SK-N-SH (cell line): ENCODE measurements at regions not wholly inside any gene's neighbourhood (a gene's known extent, or its start where the extent isn't known, plus 50 kb on each side); places are given as distances from the start of the nearest gene placed in this dataset.
"Not testable (repeated sequence)": the region's sequence is repeated elsewhere in the genome, so short reads cannot be mapped to it uniquely, and the experiment has no call there.

ENCODE experiments used
- CTCF ChIA-PET: fragments of 300-600, 350-600 bp; formaldehyde crosslinking; extraction: SDS; loops from one replicate; lab custom pipeline; 2021; lab: Yijun Ruan, JAX
- POLR2A ChIA-PET: fragments of 350-600 bp; sonication (Branson Sonifier 250); formaldehyde crosslinking; extraction: SDS; loops from one replicate; lab custom pipeline; 2020; ENCODE audit warnings: antibody characterized with exemption, inconsistent platforms; lab: Yijun Ruan, JAX
- DNase-seq: peaks from one replicate; pipeline ENCODE4 v3.0.0; 2012
- H2AFZ ChIP-seq: fragments of 200-600 bp; sonication (generic); 2 replicates; pipeline ENCODE4 v1.8.1; 2016; ENCODE audit warnings: antibody characterized with exemption, mild to moderate bottlenecking, low read depth
- H3F3A ChIP-seq: fragments of 200-600 bp; sonication (generic); replicated peaks from 2 replicates; pipeline ENCODE3; 2016; ENCODE audit warnings: antibody characterized with exemption, mild to moderate bottlenecking; ENCODE audit not compliant: insufficient read depth
- H3K27ac ChIP-seq, 2 experiments: fragments of 200-500 bp in 1 of 2; fragments of 200-600 bp in 1 of 2; sonication (Bioruptor generic) in 1 of 2; sonication (generic), shearing (Covaris generic) in 1 of 2; 2 replicates each; pipeline versions ENCODE4 v1.5.1 to v1.6.1; 2014 to 2016; ENCODE audit warnings: low read depth in 2 of 2, inconsistent platforms in 1 of 2, low read length in 1 of 2, mild to moderate bottlenecking in 1 of 2, mixed read lengths in 1 of 2
- H3K27me3 ChIP-seq: fragments of 200-600 bp; sonication (generic), shearing (Covaris generic); 2 replicates; pipeline ENCODE4 v1.6.1; 2016; ENCODE audit warnings: mixed run types; ENCODE audit not compliant: insufficient read depth
- H3K36me3 ChIP-seq, 2 experiments: fragments of 200-500 bp in 1 of 2; fragments of 200-600 bp in 1 of 2; sonication (Bioruptor generic) in 1 of 2; sonication (generic) in 1 of 2; replicated peaks in 1 of 2; 2 replicates each; pipeline versions ENCODE3 to v1.5.1; 2014 to 2016; ENCODE audit warnings: low read length in 1 of 2, mild to moderate bottlenecking in 1 of 2; ENCODE audit not compliant: insufficient read depth in 2 of 2, control insufficient read depth in 1 of 2
- H3K4me1 ChIP-seq, 2 experiments: fragments of 200-500 bp in 1 of 2; fragments of 200-600 bp in 1 of 2; sonication (Bioruptor generic) in 1 of 2; sonication (generic), shearing (Covaris generic) in 1 of 2; 2 replicates each; pipeline versions ENCODE4 v1.5.1 to v1.6.1; 2014 to 2016; ENCODE audit warnings: low read depth in 1 of 2, low read length in 1 of 2, mixed run types in 1 of 2; ENCODE audit not compliant: insufficient read depth in 2 of 2, control insufficient read depth in 1 of 2
- H3K4me2 ChIP-seq: fragments of 200-600 bp; sonication (generic), shearing (Covaris generic); 2 replicates; pipeline ENCODE4 v1.6.1; 2017; ENCODE audit warnings: mixed run types
- H3K4me3 ChIP-seq, 2 experiments: fragments of 200-500 bp in 1 of 2; fragments of 200-600 bp in 1 of 2; sonication (Bioruptor generic) in 1 of 2; sonication (generic), shearing (Covaris generic) in 1 of 2; 2 replicates each; pipeline versions ENCODE4 v1.5.1 to v1.8.1; 2014 to 2016; ENCODE audit warnings: low read depth in 2 of 2, inconsistent platforms in 1 of 2, low read length in 1 of 2, mild to moderate bottlenecking in 1 of 2, mixed read lengths in 1 of 2, moderate library complexity in 1 of 2
- H3K79me2 ChIP-seq: fragments of 200-600 bp; sonication (generic); 2 replicates; pipeline ENCODE4 v1.8.1; 2017; ENCODE audit warnings: mild to moderate bottlenecking; ENCODE audit not compliant: insufficient read depth
- H3K9ac ChIP-seq: fragments of 200-600 bp; sonication (generic); 2 replicates; pipeline ENCODE4 v1.6.1; 2017; ENCODE audit warnings: mixed run types
- H3K9me2 ChIP-seq: fragments of 200-600 bp; sonication (generic); 2 replicates; pipeline ENCODE4 v1.6.1; 2017; ENCODE audit warnings: mixed run types
- H3K9me3 ChIP-seq: fragments of 200-600 bp; sonication (generic); 2 replicates; pipeline ENCODE4 v1.6.1; 2017; ENCODE audit warnings: mixed run types, mild to moderate bottlenecking, moderate library complexity
- H4K20me1 ChIP-seq: fragments of 200-600 bp; sonication (generic); 2 replicates; pipeline ENCODE4 v1.6.1; 2017; ENCODE audit warnings: mild to moderate bottlenecking, mixed run types; ENCODE audit not compliant: insufficient read depth
- CHD2 ChIP-seq: fragments of 150-350 bp; IDR thresholded peaks from 2 replicates; pipeline ENCODE4 v1.6.1; 2018; ENCODE audit warnings: low read length; ENCODE audit not compliant: partially characterized antibody
- EP300 ChIP-seq, 2 experiments: IDR thresholded peaks; 2 replicates each; pipeline versions ENCODE4 v1.4.0 to v1.6.1; 2012; ENCODE audit warnings: borderline replicate concordance in 1 of 2, low read depth in 1 of 2, low read length in 1 of 2
- FOXJ3 ChIP-seq: sonication (generic); formaldehyde crosslinking; IDR thresholded peaks from 2 replicates; pipeline ENCODE4 v1.5.1; 2020; ENCODE audit warnings: mild to moderate bottlenecking, missing genetic modification reagents
- GATA2 ChIP-seq: sonication (generic); formaldehyde crosslinking; IDR thresholded peaks from 2 replicates; pipeline ENCODE4 v1.5.0; 2020; ENCODE audit warnings: mild to moderate bottlenecking, missing genetic modification reagents
- PBX3 ChIP-seq: IDR thresholded peaks from 2 replicates; pipeline ENCODE4; 2012
- RAD21 ChIP-seq: IDR thresholded peaks from 2 replicates; pipeline ENCODE4 v1.6.1; 2012; ENCODE audit warnings: mild to moderate bottlenecking, low read length
- RCOR1 ChIP-seq: fragments of 150-350 bp; IDR thresholded peaks from 2 replicates; pipeline ENCODE4 v1.6.1; 2017; ENCODE audit warnings: antibody characterized with exemption, low read length
- TCF12 ChIP-seq: IDR thresholded peaks from 2 replicates; pipeline ENCODE4 v1.4.0; 2012
- TEAD4 ChIP-seq: IDR thresholded peaks from 2 replicates; pipeline ENCODE4 v1.4.0; 2012; ENCODE audit warnings: mild to moderate bottlenecking, borderline replicate concordance; ENCODE audit not compliant: insufficient read depth
- WGBS: methylation state at CpG from one replicate; pipeline ENCODE4 v1.1.6; 2017; ENCODE audit warnings: low lambda C conversion rate; 5-methylcytosine and 5-hydroxymethylcytosine counted together

DNA sequence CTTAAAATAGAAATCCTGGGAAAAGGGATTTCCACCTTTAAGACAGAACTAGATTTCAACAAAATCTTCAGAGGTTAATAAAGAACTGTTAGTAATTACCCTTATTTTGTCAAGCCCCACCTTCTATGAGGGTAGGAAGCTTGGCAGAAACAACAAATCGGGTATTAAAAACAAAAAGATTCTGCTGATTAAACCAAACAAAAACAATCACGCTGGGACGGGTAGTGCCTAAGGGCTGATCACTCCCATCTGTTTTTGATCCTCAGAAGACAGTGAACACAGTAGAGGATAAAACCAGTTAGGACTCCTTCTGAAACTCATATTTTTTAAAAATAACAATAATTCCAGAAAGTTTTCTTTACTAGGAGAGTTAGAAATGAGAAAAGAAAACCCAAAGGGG lies 441.3 kb upstream of the API5 start:
- Histone ChIP-seq H3K9me2 (no peaks in the 10 kb centered on the region), H4K20me1 (no peaks in the 10 kb centered on the region), H3K9me3 (0 out of 2 replicates have a peak, but pooled peaks cover 4% of the 10 kb centered on the region), H3K4me2 (no peak overlapping the region), H3K79me2 (no peaks in the 10 kb centered on the region), H3F3A (no peaks in the 10 kb centered on the region), H3K4me3 (no peak overlapping the region), H3K27ac (peak overlapping the region in 1 of 2 experiments; percentile 69; a peak in 2 of 4 replicates), H3K9ac (no peak overlapping the region), H2AFZ (no peak overlapping the region), H3K4me1 (peaks cover 0 to 6% of the 10 kb centered on the region in 2 experiments; a peak in 2 of 4 replicates), H3K27me3 (no peaks in the 10 kb centered on the region), H3K36me3 (no peaks in the 10 kb centered on the region)
- POLR2A ChIA-PET, result no interaction called here
- WGBS, result 7% methylated on average over 3 of the region's 3 CpGs
- DNase-seq, result peak; percentile 69
- TF ChIP-seq CHD2 (peak; percentile 78), FOXJ3 (CRISPR knock-in tag) (0 out of 2 replicates have a peak, but pooled peaks have one; percentile 53), PBX3 (no peak), TCF12 (peak; percentile 8; the same call in 1 of the 2 replicates), RCOR1 (peak; percentile 40; the same call in 1 of the 2 replicates), EP300 (IDR thresholded peaks at IDR 0.05; ENCODE audit: borderline replicate concordance in 1 of 2, low read depth in 1 of 2, low read length in 1 of 2) (peak in 1 of 2 experiments; percentile 89; a peak in 2 of 4 replicates), RAD21 (peak; percentile 9; the same call in 1 of the 2 replicates), TEAD4 (no peak), GATA2 (CRISPR knock-in tag) (peak; percentile 68)
- CTCF ChIA-PET, result interaction anchor here (0.6 to 2.1 kb wide), 2 partner anchors 15 to 18 kb away, joined by 3 to 8 read pairs; no protein-coding TSS in a partner anchor

DNA sequence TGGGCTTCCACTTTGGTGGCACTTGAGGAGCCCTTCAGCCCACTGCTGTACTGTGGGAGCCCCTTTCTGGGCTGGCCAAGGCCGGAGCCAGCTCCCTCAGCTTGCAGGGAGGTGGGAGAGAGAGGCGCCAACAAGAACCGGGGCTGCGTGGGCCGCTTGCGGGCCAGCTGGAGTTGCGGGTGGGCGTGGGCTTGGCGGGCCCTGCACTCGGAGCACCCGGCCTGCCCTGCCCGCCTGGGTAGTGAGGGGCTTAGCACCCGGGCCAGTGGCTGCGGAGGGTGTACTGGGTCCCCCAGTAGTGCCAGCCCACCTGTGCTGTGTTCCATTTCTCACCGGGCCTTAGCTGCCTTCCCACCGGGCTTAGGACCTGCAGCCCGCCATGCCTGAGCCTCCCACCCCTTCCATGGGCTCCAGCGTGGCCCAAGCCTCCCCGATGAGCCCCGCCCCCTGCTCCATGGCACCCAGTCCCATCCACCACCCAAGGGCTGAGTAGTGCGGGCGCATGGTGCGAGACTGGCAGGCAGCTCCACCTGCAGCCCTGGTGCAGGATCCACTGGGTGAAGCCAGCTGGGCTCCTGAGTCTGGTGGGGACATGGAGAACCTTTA lies 437.9 kb upstream of the API5 start:
- H3K9ac ChIP-seq, H3K4me1 ChIP-seq, POLR2A ChIA-PET, H3K36me3 ChIP-seq, H3K4me3 ChIP-seq, H3K79me2 ChIP-seq, H3F3A ChIP-seq, H2AFZ ChIP-seq, H3K27me3 ChIP-seq, H3K4me2 ChIP-seq, H3K27ac ChIP-seq, CTCF ChIA-PET, H3K9me3 ChIP-seq, H3K9me2 ChIP-seq, H4K20me1 ChIP-seq, DNase-seq: not testable (repeated sequence)
- WGBS, result 64% methylated on average over 5 of the region's 23 CpGs

GRCh38 chr11:42881335-42881734 lies 430.5 kb upstream of the API5 start:
- H3K27ac ChIP-seq, H3K4me1 ChIP-seq, POLR2A ChIA-PET, H3K9me3 ChIP-seq, H3K4me3 ChIP-seq, H3K9me2 ChIP-seq, H3K36me3 ChIP-seq, DNase-seq, H3K9ac ChIP-seq, CTCF ChIA-PET, H4K20me1 ChIP-seq, H3K79me2 ChIP-seq, H3F3A ChIP-seq, H3K4me2 ChIP-seq, H2AFZ ChIP-seq, H3K27me3 ChIP-seq: not testable (repeated sequence)
- WGBS, result 70% methylated on average over 13 of the region's 17 CpGs
